HG03175 (cell line): ENCODE measurements at regions not wholly inside any gene's neighbourhood (a gene's known extent, or its start where the extent isn't known, plus 50 kb on each side); places are given as distances from the start of the nearest gene placed in this dataset.

ENCODE experiments used
- ATAC-seq: cut with Tn5 transposase; IDR thresholded peaks from one replicate; pipeline ENCODE4 v1.9.1; 2021; ENCODE audit warnings: mild to moderate bottlenecking, moderate library complexity; ENCODE audit not compliant: unreplicated experiment

DNA sequence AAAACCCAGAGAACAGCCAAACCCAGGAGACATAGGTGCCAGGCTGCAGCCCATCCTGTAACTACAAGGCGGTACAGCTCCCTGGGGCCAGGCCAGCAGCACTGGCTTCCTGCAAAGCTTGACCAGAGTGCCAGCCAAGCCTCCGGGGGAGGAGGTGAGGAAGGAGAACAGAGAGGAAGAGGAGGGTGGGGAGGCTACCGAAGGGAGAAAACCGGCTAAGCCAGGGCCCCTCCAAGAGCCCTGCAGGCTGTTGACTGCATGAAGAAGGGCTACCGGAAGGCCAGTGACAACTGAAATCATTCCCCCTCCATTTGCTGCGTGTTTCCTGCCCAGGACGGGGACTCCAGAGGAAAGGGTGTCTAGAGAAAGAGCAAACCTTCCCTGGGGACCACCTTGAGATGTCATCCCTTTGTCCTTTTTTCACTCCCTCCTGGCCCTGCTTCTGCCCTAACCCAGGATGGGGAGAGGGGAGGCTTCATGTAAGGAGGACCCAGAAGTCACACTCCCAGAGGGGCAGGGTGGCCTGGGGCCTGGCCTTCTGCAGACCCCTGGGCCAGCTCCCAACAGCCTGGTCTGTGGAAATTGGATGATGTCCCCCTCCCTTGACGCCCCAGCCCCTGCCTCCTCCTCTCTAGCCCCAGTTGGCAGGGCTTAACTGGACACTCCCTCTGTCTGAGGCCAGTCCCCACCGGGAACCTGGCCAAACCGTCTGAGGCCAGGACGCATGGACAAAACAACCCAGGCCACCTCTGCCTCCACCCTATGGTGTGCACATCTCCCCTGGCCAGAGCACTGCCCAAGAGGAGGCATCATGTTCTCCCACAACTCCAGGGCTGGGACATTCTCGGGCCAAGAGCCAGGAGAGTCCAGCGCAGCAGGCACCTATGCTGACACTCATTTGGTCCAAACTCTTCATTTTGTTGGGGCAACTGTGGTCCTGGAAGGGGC lies 207.8 kb downstream of the CYP26B1 start:
- ATAC-seq = no peak

DNA sequence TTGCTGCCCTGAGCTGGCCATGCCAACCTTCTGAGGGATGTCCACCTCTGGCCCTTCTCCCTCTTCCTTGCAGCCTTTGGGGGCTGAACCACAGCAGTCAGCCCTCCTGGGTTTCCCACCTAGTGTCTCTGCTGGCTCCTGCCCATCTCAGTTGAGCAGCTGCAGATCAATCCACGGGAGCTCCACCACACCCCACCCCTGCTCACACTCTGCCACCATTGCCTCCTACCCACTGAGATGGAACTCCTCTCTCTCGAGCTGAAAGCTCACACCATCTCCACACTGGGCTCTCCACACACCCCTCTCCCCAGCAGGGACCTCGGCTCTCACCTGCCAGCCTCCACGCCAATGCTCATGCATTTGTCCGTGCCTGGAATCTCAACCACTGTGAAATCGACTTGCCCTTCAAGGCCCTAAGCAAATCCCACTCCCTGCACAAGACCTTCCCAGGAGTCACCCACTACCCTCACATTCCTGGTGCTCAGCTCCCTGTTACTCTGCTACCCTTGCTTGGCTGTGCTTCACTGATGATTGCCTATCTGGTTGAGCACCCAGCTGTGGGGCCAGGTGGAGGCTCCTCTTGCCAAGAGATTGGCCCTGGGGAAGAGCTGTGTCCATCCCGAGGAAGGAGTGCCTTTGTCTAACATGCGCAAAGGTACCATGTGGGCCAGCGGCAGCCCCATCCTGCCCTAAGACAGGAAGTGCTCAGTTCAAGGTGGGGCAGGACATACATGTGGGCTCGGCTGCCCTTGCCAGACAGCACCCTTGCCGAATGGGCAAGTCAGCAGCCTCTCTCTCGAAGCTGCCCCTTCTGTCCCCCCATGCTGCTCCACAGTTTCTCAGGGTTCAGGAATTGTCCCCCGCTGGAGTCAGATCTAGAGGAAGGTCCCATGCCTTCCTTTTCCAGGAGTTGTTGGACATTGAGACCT lies 208.7 kb downstream of the CYP26B1 start:
- ATAC-seq = no peak

DNA sequence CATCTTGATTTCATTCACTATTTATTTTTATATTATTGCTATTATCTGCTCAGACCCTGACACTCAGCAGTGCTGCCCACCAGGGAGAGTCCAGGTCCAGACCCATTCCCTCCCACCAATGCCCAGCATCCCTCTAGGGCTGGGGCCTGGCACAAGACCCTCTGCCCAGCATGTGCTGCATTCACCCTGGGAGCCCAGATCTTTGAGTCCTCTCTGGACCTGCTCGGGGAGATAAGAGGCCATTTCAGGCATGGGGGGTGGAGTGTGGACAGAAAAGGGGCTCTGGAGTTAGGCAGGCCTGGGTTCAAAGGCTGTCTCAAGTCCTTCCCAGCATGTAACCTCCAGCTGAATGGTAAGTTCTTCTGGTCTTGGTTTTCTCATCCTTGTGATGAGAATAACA lies 209.6 kb downstream of the CYP26B1 start:
- no peak for ATAC-seq

DNA sequence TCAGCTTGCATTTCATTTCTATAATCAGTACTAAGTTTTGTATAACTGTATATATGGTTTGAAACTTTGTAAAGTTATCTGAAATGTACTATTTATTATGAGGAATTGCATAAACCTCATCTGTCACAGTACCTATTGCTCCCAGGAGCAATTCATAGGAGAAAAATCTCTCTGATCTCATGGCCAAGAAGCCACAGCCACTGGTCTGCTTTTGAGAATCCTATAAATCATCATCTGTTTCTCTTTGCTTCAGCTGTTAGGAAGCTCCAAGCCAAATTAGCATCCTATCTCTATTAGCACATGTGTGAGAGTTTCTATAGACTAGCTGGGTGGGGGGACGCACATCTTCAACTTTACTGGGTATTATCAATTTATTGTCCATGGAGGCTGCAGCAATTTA lies 210.3 kb downstream of the CYP26B1 start:
- ATAC-seq = no peak

DNA sequence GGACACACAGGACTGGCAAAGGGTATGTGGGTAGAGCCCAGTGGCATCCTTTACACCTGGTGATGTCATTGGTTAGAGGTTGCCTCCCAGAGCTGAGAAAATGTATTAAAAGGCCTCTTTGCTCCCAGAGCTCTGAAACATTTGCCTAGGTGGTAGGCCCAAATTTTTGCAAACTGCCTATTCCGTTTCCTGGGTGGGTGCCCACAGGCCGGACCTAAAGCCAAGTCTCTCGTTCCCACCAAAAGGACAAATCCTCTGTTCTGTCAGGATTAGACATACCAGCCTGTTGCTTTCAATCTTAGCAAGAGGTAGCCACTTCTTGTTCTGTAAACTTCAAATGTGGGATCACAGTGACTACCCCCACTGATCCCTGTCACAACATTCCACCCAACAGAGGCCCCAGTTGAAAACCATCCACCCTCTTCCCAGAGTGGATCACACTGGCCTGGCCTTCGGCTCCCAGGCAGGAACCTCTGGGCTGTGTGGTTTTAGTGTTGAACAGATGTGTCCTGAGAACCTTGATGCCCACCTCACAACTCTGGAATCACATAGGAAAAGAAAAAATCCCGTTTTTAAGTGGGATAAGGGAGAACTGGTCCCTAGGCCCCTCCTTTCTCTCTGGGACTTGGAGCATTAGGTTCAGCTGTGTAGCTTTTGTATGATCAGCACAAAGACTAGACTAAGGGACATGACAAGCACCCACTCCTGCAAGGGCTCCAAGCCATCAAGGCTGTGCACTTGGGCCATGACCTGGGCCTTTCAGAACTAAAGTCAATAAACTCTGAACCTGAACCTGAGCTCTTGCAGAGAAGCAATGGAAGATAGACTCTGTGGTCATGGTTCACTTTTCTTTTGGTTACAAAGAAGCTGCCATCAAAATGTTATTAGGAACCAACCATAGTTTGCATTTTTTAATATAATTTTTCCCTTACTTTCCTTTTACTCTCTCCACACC lies 211.3 kb downstream of the CYP26B1 start:
- no peak for ATAC-seq

DNA sequence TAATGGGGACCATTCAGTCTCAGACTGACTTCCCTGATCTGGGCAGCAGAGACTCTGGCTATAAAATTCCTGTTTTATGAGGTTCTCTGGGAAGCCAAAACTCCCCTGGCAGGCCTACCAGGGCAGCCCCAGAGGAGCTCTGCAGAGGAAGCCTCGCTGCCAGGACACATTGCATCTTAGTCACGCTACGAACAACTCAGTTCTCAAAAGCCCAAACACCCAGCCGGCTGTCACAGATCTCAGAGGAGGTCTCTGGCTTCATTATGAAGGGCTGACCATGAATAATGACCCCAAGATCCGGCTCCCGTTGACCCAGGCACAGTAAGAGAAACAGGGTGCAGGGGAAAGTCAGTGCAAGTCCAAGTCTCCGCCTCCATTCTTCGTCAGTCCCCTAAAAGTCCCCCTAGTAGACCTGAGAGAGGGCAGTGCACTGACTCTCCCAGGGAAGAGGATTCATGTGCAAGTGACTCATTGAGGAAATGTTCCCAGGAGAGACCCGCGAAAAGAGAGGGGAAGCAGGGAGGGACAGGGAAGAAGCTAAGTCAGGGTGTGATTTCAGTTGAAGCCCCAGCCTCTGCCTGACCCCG lies 212.3 kb downstream of the CYP26B1 start:
- ATAC-seq = no peak

DNA sequence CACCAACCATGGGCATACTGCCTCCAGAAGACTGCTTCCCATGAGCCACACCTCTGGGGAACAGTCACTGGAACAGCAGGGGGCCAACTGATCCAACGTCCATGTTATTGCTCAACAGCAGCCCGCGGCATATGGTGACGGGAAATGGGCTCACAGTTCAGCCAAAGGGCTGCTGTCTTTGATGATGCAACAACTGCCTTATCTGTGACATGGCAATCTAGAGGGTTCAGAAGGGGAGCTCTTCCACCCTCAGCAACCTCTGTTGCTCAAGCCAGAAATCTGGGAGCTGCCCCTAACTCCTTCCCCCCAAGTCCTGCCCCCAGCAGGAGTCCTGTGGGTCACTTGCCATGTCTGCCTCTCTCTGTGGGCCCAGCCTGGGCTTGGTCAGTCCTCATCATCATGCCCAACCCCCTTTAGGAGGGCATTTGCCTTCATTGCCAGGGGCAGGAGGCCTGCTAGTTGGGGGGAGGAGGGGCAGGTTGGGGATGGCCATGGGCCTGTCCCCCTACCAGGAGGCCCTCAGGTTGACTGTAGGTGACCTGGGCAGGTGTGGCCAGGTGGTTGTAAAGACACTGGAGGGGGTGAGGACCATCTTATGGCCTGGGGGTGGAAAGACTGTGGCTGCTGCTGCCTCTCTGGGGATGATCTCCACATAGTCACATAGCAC lies 212.9 kb downstream of the CYP26B1 start:
- ATAC-seq = no peak

DNA sequence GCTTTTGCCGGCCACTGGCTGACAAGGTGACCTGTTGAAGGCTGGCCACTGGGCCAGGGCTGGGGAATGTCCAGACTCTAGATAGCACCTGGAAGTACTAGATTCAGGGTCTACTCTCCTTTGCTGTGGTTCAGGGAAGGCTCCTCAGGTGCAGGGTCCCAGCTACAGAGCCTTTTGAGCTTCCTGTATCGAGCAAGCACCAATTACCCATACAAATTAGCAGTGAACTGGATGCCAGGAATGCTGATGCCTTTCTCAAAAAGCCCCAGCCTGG lies 213.4 kb downstream of the CYP26B1 start:
- no peak for ATAC-seq

DNA sequence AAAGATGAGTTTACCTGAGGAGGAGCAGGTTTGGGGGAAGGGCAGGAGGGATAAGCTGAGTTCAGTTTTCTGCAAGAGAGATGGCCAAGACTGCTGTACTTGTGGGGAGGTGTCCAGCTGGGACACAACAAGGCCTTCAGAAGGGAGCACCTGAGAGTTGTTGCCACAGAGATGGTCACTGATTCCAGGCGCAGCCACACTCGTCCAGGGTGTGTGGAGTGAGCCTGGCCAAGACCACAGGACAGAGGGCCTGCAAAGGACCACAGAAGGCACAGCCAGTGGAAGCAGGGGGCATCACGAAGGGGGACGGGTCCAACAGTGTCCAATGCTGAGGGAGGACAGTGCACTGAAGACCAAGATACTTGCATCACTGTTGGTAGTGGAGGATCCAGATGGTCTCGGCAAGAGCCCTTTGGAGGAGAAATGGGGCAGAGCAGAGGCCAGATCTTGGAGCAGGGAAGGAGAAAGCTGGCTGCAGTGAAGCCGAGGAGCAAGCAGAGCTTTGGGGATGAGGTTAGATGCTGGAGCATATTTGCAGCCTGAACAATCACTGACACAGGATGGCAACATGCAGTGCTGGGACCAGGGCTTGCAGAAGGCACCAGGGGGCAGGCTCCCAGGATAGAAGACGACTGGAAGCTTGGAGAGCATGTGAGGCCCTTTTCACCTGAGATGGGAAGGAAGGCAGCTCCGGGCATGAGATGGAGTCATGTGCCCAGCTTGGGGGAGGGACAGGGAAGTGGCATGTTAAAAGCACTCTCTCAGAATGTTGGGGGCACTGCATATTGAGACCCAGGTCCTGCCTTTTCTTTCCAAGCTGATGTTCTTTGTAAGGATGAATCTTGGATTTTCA lies 214.0 kb downstream of the CYP26B1 start:
- ATAC-seq = no peak

DNA sequence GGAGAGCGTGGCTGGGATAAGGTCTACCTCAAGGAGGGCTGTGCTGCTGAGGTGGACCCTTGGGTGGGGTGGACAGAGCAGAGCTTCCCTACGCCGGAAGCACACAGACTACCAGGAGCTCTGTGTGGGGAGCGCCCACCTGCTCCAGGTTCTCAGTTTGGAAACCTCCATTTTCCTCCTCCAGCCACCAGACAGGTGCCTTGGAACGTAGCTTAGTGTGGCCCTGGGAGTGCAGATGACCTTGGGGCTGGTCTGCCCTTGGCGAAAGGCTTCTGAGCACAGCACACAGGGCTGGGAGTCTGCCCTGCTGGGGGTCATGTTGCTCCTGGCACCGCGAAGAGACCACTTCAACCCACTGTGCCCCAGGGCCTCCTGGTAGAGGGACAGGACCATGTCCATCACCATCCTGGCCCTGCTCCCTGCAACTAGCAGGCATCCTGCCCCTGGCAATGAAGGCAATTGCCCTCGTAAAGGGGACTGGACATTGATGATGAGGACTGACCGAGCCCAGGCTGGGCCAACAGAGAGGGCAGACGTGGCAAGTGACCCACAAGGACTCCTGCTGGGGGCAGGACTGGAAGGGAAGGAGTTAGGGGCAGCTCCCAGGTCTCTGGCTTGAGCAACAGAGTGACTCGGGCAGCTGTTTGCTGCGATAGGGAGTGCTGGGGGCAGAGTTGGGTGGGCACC lies 214.7 kb downstream of the CYP26B1 start:
- no peak for ATAC-seq

DNA sequence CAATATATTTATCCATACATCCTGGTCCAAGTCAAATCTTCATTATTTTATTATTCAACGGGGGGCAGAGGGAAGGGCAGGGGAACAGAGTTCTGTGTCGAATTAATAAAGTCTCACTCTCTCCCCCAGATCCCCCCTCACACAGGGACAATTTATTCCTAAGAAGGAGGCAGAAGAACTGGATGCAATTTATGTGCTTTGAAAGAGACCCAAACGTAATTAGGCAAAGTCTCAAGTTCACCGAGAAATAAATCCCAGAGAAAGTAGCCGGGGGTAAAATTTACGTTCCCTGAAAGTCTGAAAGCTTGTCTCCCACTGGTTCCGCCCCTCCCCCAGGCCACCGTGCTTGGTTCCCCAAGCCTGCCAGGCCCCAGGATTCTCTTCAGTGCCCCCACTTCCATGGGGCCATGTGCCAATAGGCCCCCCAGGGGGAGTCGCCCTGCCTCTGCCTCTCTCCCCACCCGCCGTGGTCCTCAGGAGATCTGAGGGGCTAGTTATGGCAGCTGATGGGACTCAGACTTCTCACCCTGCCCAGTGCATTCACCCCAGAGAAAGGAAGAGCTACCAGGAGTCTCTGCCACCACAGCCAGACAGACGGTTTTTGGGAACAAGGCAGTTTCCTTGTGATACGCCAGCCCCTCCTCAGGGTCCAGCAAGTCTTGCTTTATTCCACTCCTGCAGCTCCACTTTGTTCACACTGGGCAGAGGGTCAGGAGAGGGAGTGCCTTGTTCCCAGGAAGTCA lies 215.5 kb downstream of the CYP26B1 start:
- ATAC-seq = no peak

DNA sequence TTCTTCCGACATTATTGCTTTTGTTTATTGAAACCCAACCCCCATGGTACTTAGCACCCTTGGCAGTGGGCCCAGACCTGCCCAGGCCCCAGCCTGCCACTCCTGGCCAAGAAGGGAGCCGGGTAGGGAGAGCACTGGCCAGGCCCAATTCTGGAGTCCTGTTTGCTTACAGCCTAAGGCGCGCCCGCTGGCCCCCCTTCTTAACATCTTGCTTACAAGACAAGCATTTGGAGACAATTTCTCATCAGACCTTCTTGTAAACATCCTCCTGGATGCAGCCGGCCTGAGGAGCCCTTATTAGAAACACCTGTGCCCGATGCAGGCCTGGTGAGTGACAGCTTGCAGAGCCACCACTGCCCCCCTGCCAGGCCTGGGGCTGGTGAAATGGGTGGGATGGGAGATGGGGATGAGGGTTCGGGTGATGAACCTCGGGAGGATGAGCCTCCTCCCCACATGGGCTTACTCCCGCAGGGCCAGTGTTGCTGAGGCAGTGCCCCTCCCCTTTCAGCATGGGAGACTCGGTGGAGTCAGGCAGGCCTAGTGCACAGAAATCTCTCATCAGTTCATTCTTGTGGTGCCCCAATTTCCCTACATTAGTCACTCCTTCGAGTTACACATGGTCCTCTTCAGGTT lies 217.5 kb downstream of the CYP26B1 start:
- no peak for ATAC-seq

DNA sequence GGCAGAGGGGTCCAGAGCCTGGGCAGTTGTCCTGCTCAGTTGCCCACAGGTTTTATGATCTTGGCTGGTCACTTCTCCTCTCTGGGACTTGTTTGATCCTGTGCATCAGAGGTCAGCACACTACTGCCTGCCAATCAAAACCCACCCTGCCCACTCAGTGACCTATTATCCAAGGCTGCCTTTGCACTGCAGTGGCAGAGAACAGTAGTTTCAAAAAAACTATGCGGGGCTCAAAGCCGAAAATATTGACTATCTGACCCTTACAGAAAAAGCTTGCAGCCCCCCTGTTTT lies 218.2 kb downstream of the CYP26B1 start:
- no peak for ATAC-seq

DNA sequence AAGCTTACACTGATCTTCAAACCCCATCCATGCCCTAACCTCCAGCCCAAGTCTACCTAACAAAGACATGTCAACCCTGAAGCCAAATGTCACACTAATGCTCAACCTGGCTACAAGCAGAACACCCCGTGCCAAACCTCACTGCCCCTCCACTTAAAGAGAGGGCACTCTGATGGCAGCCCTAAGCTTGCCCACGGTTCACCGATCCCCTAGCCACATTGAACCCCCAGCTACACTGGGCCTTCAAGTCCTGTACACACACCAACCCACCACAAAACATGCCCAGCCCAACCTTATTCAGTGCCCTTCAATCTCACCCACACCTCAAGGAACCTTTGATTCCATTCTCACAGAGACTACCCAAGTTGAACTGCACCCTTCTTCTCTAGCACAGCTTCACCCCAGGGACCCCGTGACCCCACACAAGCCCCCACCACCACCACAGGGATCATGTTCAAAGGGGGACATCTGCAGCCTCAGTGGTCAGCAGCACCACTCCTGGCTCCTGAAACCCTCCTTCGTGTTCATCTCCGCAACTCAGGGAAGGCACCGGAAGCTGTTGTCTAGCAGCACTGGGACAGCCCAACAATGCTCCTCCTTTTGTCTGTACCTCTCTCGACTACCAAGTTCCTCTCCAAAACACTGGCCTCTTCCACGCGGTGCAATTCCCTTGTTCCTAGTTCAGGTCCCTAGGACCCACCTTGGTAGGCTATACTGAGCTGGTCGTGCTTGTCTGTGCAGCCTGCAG lies 218.8 kb downstream of the CYP26B1 start:
- no peak for ATAC-seq

DNA sequence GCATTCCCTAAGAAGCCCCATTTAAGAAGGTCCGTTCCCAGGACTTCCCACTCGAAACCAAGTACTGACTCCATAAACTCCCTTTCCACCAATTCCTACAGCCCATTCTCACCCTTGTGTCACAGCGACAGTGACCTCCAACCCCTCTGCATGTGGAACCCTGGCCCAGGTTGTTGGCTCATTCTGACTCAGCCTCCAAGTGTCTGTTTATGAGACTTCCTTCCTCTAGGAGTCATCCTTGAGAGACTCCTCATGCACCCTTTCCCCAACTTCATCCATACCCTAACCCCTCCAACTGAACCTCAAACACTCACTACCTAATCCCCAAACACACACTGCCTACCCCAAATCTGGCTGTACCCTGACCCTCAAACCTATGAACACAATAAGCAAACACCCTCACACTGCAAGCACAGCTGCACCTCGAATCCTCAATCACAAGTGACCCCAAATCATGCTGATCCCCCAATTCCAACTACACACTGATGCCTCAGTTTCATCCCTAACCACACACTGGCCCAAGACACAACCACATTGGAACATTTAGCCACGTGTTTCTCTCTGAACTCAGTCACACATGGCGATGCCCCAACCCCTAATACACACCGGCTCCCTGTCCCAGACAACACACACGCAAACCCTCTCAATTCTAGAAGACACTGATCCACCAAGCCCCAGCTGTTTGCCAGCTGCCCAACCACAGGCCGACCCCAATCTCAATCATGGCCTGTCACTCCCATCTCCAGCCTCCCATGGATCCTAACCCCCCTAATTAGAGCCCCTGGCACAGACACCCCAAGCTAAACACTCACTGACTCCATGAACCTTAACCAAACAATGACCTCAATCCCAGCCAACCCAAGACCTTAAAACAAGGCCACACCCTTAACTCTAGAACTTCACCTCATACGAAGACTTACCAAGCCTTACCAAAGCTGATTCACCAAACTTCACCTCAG lies 219.6 kb downstream of the CYP26B1 start:
- no peak for ATAC-seq
